HG03097 (cell line): ENCODE measurements at regions not wholly inside any gene's neighbourhood (a gene's known extent, or its start where the extent isn't known, plus 50 kb on each side); places are given as distances from the start of the nearest gene placed in this dataset.

ENCODE experiments used
- ATAC-seq: cut with Tn5 transposase; IDR thresholded peaks from one replicate; pipeline ENCODE4 v1.9.1; 2021; ENCODE audit not compliant: unreplicated experiment, low FRiP score

GRCh38 chr4:31086756-31087330 is 366.7 kb downstream of the PCDH7 start:
- ATAC-seq: no peak

- no peak for ATAC-seq
Observed at GRCh38 chr4:31088600-31089230, 368.5 kb downstream of the PCDH7 start.

- no peak for ATAC-seq
Observed at GRCh38 chr4:31089815-31090214, 369.6 kb downstream of the PCDH7 start.

GRCh38 chr4:31094474-31094873 is 374.3 kb downstream of the PCDH7 start:
- ATAC-seq: no peak

GRCh38 chr4:31097999-31098398 is 377.8 kb downstream of the PCDH7 start:
- ATAC-seq: no peak

GRCh38 chr4:31100536-31100935 is 380.4 kb downstream of the PCDH7 start:
- no peak for ATAC-seq

- no peak for ATAC-seq
Observed at GRCh38 chr4:31104043-31104442, 383.9 kb downstream of the PCDH7 start.

- ATAC-seq: no peak
Observed at GRCh38 chr4:31104577-31104976, 384.4 kb downstream of the PCDH7 start.

GRCh38 chr4:31106419-31106818 is 386.2 kb downstream of the PCDH7 start:
- ATAC-seq: no peak

GRCh38 chr4:31107362-31107761 is 387.2 kb downstream of the PCDH7 start:
- ATAC-seq: no peak

- ATAC-seq: no peak
Observed at GRCh38 chr4:31108762-31109161, 388.6 kb downstream of the PCDH7 start.

- ATAC-seq: no peak
Observed at GRCh38 chr4:31111790-31112189, 391.6 kb downstream of the PCDH7 start.

- no peak for ATAC-seq
Observed at GRCh38 chr4:31114816-31115215, 394.6 kb downstream of the PCDH7 start.

GRCh38 chr4:31124008-31124585 is 403.9 kb downstream of the PCDH7 start:
- no peak for ATAC-seq

- ATAC-seq: no peak
Observed at GRCh38 chr4:31125061-31125460, 404.9 kb downstream of the PCDH7 start.

GRCh38 chr4:31125496-31125895 is 405.3 kb downstream of the PCDH7 start:
- no peak for ATAC-seq

- no peak for ATAC-seq
Observed at GRCh38 chr4:31126881-31127398, 406.8 kb downstream of the PCDH7 start.

GRCh38 chr4:31130930-31131329 is 410.8 kb downstream of the PCDH7 start:
- ATAC-seq: no peak

- no peak for ATAC-seq
Observed at GRCh38 chr4:31134720-31135119, 414.6 kb downstream of the PCDH7 start.

GRCh38 chr4:31139767-31140166 is 419.6 kb downstream of the PCDH7 start:
- ATAC-seq: no peak

- no peak for ATAC-seq
Observed at GRCh38 chr4:31141095-31141831, 421.1 kb downstream of the PCDH7 start.

- no peak for ATAC-seq
Observed at GRCh38 chr4:31141832-31142142, 421.6 kb downstream of the PCDH7 start.
